Endothelial cell of umbilical vein (primary cell): ENCODE measurements at regions not wholly inside any gene's neighbourhood (a gene's known extent, or its start where the extent isn't known, plus 50 kb on each side); places are given as distances from the start of the nearest gene placed in this dataset.

Source experiments
- BruUV-seq: library from RNA; stranded (reverse); fragments of 400-500 nt; replicated peaks from 2 replicates; lab custom pipeline; 2021; lab: Mats Ljungman, UMichigan
- CTCF ChIA-PET: fragments of 300-600, 350-600 bp; sonication (Branson Sonifier 250); formaldehyde crosslinking; loops from one replicate; lab custom pipeline; 2021; ENCODE audit warnings: antibody characterized with exemption, inconsistent platforms; lab: Charles Lee
- POLR2A ChIA-PET: fragments of 300-600, 350-600 bp; sonication (Branson Sonifier 250); formaldehyde crosslinking; loops from one replicate; lab custom pipeline; 2021; ENCODE audit warnings: antibody characterized with exemption, inconsistent platforms; lab: Charles Lee
- DNase-seq: peaks from one replicate; pipeline ENCODE4 v3.0.0-alpha.2; 2011; ENCODE audit warnings: low read depth, low spot score
- FAIRE-seq: peaks from 2 replicates; lab custom pipeline; 2011; peaks lifted over from hg19 to GRCh38; lab: Jason Lieb, UNC
- H2AFZ ChIP-seq: 2 replicates; pipeline ENCODE4 v1.6.0; 2012; ENCODE audit warnings: low read depth, low read length, control low read depth, inconsistent platforms
- H3K27ac ChIP-seq: 2 replicates; pipeline ENCODE4 v1.5.1; 2011; ENCODE audit warnings: low read depth, mild to moderate bottlenecking, control low read depth, low read length, moderate library complexity; ENCODE audit not compliant: insufficient read depth
- H3K27me3 ChIP-seq, 2 experiments: 2 replicates each; pipeline versions ENCODE4 v1.6.0 to v1.6.1; 2011; ENCODE audit warnings: low read length in 2 of 2, mixed read lengths in 1 of 2; ENCODE audit not compliant: control insufficient read depth in 2 of 2, insufficient read depth in 2 of 2
- H3K36me3 ChIP-seq, 2 experiments: 2 replicates in 1 of 2; 3 replicates in 1 of 2; pipeline ENCODE4 v1.5.1; 2011; ENCODE audit warnings: low read length in 2 of 2, mild to moderate bottlenecking in 1 of 2, moderate library complexity in 1 of 2; ENCODE audit not compliant: control insufficient read depth in 2 of 2, insufficient read depth in 2 of 2; ENCODE audit errors: extremely low read depth in 1 of 2
- H3K4me1 ChIP-seq: 3 replicates; pipeline ENCODE4 v1.5.1; 2011; ENCODE audit warnings: mild to moderate bottlenecking, low read length; ENCODE audit not compliant: control insufficient read depth, insufficient read depth; ENCODE audit errors: extremely low read depth
- H3K4me2 ChIP-seq: 2 replicates; pipeline ENCODE4 v1.6.1; 2011; ENCODE audit warnings: low read length, control low read depth, mixed read lengths; ENCODE audit not compliant: insufficient read depth
- H3K4me3 ChIP-seq, 3 experiments: fragments of 200-600 bp in 1 of 3; sonication (generic), shearing (Covaris generic) in 1 of 3; replicated peaks in 1 of 3; 2 replicates each; pipeline ENCODE4 v1.5.1; 2011 to 2016; ENCODE audit warnings: control low read depth in 3 of 3, low read length in 3 of 3, mild to moderate bottlenecking in 2 of 3, inconsistent platforms in 1 of 3, low read depth in 1 of 3, moderate library complexity in 1 of 3; ENCODE audit not compliant: insufficient read depth in 1 of 3
- H3K79me2 ChIP-seq: 2 replicates; pipeline ENCODE4 v1.6.0; 2012; ENCODE audit warnings: low read length, inconsistent platforms; ENCODE audit not compliant: control insufficient read depth, insufficient read depth
- H3K9ac ChIP-seq: replicated peaks from 2 replicates; pipeline ENCODE3; 2011; ENCODE audit warnings: low read length, control low read depth; ENCODE audit not compliant: insufficient read depth; ENCODE audit errors: extremely low read depth
- H3K9me1 ChIP-seq: replicated peaks from 3 replicates; pipeline ENCODE4 v1.6.0; 2011; ENCODE audit warnings: mild to moderate bottlenecking, low read length; ENCODE audit not compliant: control insufficient read depth, insufficient read depth; ENCODE audit errors: extremely low read depth
- H3K9me3 ChIP-seq: replicated peaks from 2 replicates; pipeline ENCODE4 v1.5.1; 2012; ENCODE audit warnings: low read length, inconsistent platforms; ENCODE audit not compliant: control insufficient read depth, insufficient read depth
- H4K20me1 ChIP-seq: replicated peaks from 2 replicates; pipeline ENCODE3; 2011; ENCODE audit warnings: mild to moderate bottlenecking, low read length; ENCODE audit not compliant: control insufficient read depth, insufficient read depth; ENCODE audit errors: extremely low read depth
- CTCF ChIP-seq, 2 donors: IDR thresholded peaks; 1 replicate in 1 of 2; 2 replicates in 1 of 2; pipeline ENCODE4 v1.5.1; 2011; ENCODE audit warnings: low read length in 2 of 2, mild to moderate bottlenecking in 2 of 2, moderate library complexity in 2 of 2, control low read depth in 1 of 2, inconsistent platforms in 1 of 2, low read depth in 1 of 2; ENCODE audit not compliant: insufficient read depth in 1 of 2; ENCODE audit errors: extremely low read depth in 1 of 2
- EZH2 ChIP-seq: IDR thresholded peaks from 2 replicates; pipeline ENCODE4 v1.6.1; 2012; ENCODE audit warnings: borderline replicate concordance, low read depth, mild to moderate bottlenecking, moderate library complexity, low read length, inconsistent platforms; ENCODE audit not compliant: severe bottlenecking
- FOS ChIP-seq: IDR thresholded peaks from 2 replicates; pipeline ENCODE4 v1.6.1; 2011; ENCODE audit warnings: mild to moderate bottlenecking, low read length, moderate library complexity, borderline replicate concordance; ENCODE audit not compliant: insufficient read depth
- GATA2 ChIP-seq: IDR thresholded peaks from 2 replicates; pipeline ENCODE4 v1.7.0; 2011; ENCODE audit warnings: low read depth, mild to moderate bottlenecking, moderate library complexity, mixed read lengths, low read length; ENCODE audit not compliant: insufficient read length, insufficient read depth
- JUN ChIP-seq: IDR thresholded peaks from 2 replicates; pipeline ENCODE4 v1.6.1; 2011; ENCODE audit warnings: borderline replicate concordance, low read depth; ENCODE audit not compliant: insufficient read length, insufficient read depth
- MAX ChIP-seq: IDR thresholded peaks from 2 replicates; pipeline ENCODE4 v1.6.1; 2011; ENCODE audit not compliant: insufficient read depth, insufficient read length
- MYC ChIP-seq: IDR thresholded peaks from one replicate; pipeline ENCODE4 v1.6.1; 2011; ENCODE audit warnings: mild to moderate bottlenecking, low read depth, low read length
- POLR2A ChIP-seq: IDR thresholded peaks from 2 replicates; pipeline ENCODE4 v1.6.1; 2012; ENCODE audit warnings: low read depth, mild to moderate bottlenecking, control low read depth, low read length
- POLR2AphosphoS5 ChIP-seq: IDR thresholded peaks from 2 replicates; pipeline ENCODE4 v1.6.1; 2012; ENCODE audit warnings: low read depth, mild to moderate bottlenecking, control low read depth, low read length, moderate library complexity; ENCODE audit not compliant: insufficient read depth
- dilution Hi-C: fragments of 300-500 bp; cut with MboI; formaldehyde crosslinking; loops from one replicate; pipeline ENCODE4 v1.15.0; 2019; ENCODE audit warnings: low sequenced_read_pairs; ENCODE audit not compliant: extremely low pct_ligation_motif_present
- intact Hi-C: fragments of 100-400 bp; cut with micrococcal nuclease; formaldehyde crosslinking; loops from one replicate; pipeline ENCODE4 v1.10.0; 2022

- Histone ChIP-seq H3K36me3 (no peaks in the 10 kb centered on the region), H3K27ac (no peak overlapping the region), H4K20me1 (no peaks in the 10 kb centered on the region), H3K9me1 (no peaks in the 10 kb centered on the region), H3K9ac (no peak overlapping the region), H3K79me2 (no peaks in the 10 kb centered on the region), H3K9me3 (no peaks in the 10 kb centered on the region), H3K4me1 (no peaks in the 10 kb centered on the region), H3K4me3 (no peak overlapping the region), H3K27me3 (no peaks in the 10 kb centered on the region), H3K4me2 (no peak overlapping the region), H2AFZ (no peak overlapping the region)
- POLR2A ChIA-PET, result no interaction called here
- intact Hi-C loops, result no loop called here
- BruUV-seq, result no TSS peak
- TF ChIP-seq MYC, result no peak
- no peak for TF ChIP-seq CTCF (IDR thresholded peaks at IDR 0.05; ENCODE audit: extremely low read depth in 1 of 2, insufficient read depth in 1 of 2, low read depth in 1 of 2, low read length in 2 of 2)
- no peak for TF ChIP-seq POLR2AphosphoS5
- TF ChIP-seq FOS, result no peak
- TF ChIP-seq MAX, result no peak
- TF ChIP-seq POLR2A, result no peak
- TF ChIP-seq EZH2, result no peak
- TF ChIP-seq GATA2, result no peak
- TF ChIP-seq JUN, result no peak
- dilution Hi-C loops, result no loop called here
- CTCF ChIA-PET, result no interaction called here
- no peak for DNase-seq
- FAIRE-seq, result no peak
These were observed 422.5 kb downstream of the METTL4 start for GRCh38 chr18:2148823-2149222.
